HG03521 (cell line): ENCODE measurements at regions not wholly inside any gene's neighbourhood (a gene's known extent, or its start where the extent isn't known, plus 50 kb on each side); places are given as distances from the start of the nearest gene placed in this dataset.

Source experiments
- ATAC-seq: cut with Tn5 transposase; IDR thresholded peaks from one replicate; pipeline ENCODE4 v1.9.1; 2021; ENCODE audit warnings: mild to moderate bottlenecking, moderate library complexity; ENCODE audit not compliant: unreplicated experiment

DNA sequence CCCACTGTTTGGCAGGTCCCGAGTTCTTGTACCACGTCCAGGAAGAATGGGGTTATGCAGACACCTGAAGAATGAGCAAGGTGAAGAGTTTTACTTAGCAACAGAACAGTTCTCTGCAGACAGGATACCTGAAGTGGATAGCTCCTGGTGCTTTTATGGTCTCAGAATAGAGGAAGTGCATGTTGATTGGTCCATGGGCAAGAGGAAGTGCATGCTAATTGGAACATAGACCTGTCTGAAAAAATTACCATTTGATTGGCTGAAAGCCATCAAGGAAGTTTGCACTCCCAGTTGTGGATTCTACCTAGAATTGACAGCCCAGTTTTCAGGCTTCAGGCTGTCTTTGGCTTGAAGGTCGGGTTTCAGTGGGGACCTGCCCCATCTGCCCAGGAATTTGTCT, 887.5 kb downstream of the FAT4 start:
- ATAC-seq: no peak

DNA sequence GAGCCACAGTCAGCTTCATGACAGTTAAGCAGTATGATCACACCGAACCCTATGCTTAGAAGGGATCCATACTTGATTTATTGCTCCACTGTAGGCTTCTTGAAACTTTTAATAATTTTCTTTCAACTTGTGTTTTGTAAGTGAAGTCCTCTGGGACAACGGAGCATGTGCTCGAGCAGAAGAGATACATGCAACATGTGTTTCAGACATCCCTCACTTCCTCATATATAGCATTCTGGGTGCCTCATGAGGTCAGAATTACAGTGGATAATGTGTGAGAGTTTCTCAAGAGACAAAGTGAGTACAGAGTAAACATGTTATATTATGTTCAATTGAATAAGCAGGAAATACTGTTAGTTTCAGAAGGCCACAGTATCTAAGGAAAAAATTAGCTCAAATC, 893.2 kb downstream of the FAT4 start:
- ATAC-seq: no peak

DNA sequence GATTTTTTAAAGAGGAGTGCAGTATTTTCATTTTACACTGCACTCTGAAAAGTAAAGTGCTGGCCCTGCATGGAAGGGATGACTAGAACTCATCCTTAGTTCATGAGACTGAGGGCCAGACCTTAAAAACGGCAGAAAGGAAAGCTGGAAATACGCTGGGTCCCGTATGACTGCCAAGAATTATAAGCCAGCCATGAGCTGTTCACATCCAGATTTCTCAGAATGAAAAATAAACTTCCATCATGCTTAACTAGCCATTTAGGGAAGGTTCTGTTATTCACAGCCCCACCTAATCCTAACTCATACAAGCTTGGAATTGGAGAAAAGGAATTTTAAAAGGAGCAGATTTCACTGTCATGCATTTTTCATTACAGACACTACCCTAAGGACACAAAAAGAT, 894.4 kb downstream of the FAT4 start:
- ATAC-seq: no peak

DNA sequence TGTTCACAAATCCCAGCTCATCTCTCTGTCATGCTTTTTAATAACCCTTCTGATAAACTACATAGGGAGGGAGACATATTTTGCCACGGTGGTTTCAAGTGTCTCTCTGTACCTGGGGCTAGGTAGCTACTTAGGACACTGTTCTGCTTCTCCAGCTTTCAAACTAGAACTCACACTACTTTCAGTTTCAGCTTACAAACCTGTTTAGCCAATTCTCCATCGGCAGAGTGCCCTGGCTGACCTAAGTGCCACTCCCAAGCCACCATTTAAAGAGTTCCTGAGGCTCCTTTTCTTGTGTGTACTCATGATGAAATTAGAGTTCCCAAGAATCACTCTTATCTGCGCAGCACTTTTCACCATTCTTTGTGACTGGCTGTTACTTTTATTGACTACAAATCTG, 899.2 kb downstream of the FAT4 start:
- ATAC-seq: no peak

DNA sequence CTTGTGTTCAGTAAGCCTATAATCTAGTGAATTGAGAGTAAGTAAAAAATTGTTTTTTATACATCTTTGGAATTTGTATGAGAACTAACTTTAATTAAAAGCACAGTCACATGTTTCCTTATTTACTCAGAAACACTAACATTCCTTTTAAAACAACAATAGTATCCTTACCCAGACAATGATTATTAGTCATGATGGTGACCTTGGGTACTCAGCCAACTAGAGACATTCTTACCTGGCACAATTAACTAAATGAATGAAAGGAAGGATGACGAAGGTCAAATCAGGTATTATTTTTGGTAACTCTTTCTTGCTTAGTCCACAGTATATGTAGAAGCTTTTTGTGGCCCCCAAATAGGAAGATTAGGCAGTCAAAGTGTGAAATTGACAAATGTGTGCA, 901.0 kb downstream of the FAT4 start:
- ATAC-seq: no peak

DNA sequence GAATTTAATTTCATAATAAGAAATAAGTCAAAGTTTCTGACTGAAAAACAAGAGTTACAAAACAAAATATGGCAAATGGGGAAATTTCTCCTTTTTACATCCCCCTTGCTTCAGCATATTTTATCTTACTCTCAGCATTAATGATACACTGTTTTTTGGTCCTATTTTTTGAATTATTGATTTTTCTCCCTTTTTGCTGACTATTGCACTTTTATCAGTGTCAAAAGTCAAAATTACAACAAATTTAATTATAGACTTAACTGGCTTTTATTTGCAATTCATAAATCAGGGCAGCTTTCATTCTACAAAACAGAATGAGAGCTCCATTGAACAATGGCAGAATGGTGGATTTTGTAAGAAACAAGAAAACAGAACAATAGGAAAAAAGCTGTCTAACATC, 901.9 kb downstream of the FAT4 start:
- no peak for ATAC-seq

DNA sequence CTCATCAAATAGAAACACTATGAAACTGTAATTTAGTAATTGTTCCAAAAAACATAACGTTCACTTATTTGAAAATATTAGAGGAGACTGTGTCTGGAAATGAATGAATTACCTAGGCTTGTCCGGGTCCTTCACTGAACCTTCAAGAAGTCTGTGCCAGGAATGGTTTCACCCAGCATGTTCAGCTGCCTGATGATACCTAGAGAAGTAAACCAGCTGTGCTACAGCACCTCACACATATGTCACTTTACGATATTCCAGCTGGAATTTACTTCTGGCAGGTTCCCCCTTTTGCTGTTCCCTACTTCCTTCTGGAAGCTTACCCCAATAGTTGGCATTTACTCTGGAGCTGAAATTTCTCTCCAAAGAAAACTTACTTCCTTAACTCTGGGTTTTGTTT, 906.5 kb downstream of the FAT4 start:
- ATAC-seq: no peak

DNA sequence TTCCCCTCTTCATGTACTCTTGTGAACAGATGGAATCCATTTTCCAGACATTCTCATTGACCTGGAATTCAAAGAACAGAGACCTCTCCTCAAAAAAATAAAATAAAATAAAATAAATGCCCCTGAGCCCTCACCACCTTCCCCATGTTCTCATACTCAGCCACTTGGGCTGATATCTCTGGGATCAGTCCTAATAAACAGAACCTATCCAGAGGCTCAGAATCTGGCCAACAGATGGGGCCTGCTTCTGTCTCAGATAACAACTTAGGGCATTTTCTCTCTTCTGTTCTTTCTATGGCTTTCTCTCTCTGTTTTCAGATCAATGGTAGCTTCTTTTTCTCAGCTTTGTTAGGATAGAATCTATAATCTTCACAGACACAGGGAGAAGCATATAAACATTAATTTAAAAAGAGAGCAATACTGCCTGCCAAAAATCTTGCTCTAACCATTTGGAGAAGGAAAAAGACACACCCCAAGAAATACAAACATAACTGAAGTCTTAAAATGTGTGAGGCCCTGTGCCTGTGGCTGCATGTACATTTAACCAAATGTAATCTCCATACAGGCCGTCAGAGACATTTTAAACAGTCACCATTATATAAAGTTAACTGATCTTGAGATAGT, 907.1 kb downstream of the FAT4 start:
- no peak for ATAC-seq

DNA sequence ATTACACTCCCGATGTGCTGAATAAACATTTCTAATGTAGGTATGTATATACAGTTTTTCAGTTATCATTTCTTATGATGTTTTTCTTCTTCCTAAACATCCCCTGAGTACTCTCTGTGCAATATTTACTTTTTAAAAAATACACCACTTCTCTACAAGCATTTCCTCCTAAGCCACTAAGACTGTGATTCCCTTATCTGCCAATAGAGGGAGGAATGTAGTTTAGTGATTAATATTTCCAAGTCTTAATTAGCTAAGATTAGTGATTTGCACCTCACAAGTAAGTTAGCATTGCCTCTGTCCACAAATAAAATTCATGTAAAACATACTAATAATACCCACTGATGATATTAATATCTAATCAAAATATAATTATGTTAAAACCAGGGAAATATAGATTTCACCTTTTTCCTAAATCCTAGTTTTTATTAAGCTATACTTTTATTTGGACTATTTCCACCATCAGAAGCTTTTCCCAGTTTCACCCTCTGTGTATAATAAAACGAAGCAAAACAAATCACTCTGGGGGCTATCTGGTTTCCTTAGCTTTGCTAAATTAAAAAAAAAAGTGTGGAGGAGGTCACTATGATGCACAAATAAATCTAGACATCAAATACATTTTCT, 909.1 kb downstream of the FAT4 start:
- ATAC-seq: no peak

DNA sequence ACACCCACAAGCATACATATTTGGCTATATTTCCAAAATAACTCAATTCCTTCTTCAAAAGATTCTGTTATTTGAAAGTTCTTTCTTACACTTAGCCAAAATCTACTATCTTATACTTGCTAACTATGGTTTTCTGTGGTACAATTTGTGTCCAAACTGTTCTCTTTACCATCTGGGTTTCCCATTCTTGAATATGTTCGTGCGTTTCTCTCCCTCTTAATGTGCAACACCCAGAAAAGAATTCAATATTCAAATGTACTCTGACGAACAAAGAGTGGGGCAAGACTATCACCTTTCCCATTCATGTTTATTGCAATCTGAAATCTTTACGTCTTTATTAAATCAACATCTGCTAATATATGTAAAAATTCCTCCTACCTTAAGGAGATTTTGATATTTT, 912.7 kb downstream of the FAT4 start:
- ATAC-seq: no peak

DNA sequence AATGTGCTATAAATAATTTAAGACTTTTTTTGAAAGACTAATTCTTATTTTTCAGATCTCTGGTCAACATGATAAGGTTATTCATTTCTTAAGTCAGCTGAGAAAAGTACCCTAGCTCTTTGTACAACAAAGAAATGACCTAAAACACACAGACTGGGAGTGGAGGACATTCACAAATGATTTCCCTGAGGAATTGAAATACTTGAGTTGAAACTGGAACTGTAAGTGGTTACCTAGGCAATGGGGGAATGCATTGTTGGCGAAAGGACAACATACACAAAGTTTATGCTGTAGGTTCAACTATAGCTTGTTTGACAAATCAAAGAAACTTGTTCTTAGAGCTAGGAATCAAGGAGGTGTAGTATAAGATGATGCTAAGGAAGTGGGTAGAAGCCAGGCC, 915.5 kb downstream of the FAT4 start:
- ATAC-seq: no peak

DNA sequence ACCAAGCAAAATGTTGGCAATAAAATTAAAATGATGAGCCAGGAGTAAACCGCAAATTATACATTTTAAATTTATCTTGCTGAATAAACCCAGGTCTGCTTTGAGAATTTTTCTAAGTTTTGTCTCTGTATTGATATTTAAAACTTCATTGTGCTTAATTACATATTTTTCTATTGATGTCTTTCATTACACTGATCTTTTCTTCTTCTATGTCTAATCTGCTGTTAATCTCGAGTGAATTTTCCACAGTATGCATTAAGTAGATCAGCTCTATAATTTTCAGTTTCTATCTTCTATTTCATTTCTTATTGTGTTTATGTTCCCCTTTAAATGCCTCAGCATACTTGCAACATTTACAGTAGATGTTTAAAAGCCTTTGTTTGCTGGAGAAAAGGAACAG, 918.7 kb downstream of the FAT4 start:
- no peak for ATAC-seq

DNA sequence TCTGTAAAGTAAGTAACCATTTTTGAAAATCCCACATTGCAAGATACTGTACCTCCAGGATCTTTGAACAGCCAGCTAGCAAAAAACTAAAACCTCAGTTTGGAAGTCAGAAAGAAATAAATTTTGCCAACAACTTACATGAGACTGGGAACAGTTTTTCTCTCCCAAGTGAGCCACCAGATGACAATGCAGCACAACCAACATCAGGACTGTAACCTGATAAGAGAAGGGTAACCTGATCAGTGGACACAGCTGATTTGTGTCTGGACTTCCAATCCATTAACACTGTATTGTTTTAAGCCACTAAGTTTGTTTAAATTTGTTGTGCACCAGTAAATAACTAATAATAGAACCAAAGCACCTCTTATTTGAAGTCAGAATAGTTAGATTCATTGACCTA, 923.3 kb downstream of the FAT4 start:
- no peak for ATAC-seq

DNA sequence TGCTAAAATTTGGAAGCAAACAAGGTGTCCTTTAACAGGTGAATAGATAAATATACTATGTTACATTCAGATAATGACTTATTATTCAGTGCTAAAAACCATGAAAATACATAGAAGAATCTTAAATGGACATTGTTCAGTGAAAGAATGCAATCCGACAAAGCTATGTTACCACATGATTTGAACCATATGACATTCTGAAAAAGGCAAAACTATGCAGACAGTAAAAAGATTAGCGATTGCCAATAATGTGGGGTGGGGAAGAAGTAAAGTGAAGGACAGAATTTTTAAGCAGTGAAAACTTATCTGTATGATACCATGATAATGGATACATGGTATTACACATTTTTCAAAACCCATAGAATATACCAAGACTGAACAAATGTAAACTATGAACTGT, 926.9 kb downstream of the FAT4 start:
- ATAC-seq: no peak

DNA sequence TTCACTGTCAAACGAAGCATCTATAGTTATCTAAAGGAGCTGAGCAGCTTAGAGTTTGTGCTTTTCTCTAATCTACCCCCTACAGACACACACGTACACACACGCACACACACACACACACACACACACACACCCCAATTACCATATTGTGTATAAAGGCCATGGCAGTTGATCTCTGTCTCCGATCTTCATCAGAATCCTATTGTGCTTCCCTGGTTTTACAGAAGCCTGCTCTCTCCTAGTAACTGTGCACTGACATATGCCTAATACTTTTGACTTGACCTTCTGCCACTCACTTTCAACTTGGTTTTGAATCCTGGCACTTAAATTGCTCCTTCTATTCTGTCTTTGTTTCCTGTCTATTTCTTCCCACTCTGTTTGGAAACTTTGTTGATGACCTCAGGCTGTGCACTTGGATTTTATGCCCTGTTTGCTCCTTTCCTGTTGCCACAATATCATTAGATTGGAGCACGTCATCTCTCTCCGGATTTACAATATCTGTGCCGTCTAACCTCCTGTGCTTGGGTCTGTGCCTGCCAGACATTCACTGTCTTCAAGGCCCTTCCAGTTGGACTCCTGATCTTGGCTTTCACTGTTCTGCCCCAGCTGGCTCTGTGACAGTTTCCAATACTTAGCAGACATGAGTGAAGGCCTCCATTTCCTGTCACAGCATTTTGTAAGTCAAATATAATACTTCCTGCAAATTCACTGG, 928.1 kb downstream of the FAT4 start:
- no peak for ATAC-seq

DNA sequence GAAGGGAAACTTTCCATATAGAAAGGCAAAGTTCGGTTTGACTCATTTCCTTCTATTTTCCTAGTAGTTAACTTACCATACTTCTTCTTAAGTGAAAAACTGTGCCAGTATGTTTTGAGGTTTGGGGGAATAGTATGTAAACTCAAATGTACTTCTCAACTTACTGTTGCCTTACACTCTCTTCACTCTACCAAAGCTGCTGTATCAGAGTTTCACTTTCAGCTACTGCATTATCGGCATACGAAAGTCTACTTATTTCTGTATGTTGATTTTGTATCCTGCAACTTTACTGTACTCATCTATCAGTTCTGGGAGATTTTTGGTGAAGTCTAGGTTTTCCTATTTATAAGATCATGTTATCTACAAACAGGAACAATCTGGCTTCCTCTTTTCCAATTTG, 932.7 kb downstream of the FAT4 start:
- ATAC-seq: no peak

DNA sequence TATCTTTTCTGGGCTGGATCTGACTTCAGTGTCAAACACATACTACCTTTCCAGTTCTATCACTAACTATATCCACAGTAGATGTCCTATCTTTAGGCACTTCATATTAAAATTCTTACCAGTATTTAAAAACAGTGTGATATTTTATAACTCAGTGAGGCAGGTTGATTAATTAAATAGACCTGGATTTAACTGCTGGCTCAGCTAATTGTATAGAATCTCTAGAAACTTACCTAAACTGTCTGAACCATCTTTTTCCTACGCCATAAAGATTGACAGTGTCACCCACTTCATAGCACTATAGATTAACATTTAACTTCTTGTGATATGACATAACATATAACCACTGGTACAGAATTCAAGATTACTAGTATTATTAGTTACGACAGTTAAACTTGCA, 935.3 kb downstream of the FAT4 start:
- no peak for ATAC-seq

DNA sequence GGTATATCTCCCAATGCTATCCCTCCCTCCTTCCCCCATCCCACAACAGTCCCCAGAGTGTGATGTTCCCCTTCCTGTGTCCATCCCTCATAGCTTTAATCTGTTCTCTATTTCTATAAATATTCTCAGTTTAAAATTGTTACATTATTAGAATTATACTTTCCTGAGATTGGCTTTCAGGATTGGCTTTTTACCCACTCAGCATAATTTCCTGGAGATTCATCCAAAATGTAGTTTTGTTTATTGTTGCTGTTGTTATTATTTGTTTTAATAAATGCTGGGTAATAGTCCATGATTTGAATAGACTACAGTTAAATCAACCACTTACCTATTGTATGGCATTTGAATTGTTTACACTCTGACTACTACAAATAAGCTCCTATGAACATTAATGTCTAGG, 936.4 kb downstream of the FAT4 start:
- no peak for ATAC-seq

DNA sequence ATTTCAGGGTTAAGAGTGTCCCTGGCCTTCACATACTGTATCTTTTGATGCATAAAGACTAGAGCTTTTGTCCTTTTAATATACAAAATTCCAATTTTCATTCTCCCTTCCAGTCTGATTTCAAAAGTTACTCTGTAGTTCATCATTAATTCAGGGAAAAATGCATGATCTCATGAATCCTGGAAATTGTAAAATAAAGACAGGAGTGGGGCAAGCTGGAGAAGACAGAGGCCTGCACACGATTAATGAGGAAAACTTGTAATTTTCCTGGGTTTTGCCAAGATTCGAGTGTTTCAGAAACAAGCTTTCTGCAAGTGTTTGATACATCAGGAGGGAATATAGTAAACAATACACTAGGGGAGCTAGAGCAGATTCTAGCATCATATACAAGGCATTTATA, 947.9 kb downstream of the FAT4 start:
- ATAC-seq: no peak

DNA sequence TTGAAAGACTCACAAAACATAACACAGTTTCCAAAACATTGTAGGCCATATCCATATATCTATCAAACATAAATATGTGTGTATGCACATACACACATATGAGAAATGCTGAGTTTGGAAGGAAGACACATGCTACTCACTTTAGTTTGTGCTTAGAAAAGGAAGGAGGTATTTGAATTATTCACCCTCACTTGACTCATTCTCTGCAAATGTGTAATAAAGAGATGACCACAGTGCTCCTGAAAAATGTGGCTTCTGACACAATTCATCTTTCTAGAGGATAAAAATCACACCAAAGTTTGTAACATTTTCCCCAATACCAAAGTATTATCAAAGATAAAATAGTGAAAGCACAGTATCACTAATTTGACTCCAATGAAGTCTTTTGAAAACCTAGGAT, 950.1 kb downstream of the FAT4 start:
- ATAC-seq: no peak

DNA sequence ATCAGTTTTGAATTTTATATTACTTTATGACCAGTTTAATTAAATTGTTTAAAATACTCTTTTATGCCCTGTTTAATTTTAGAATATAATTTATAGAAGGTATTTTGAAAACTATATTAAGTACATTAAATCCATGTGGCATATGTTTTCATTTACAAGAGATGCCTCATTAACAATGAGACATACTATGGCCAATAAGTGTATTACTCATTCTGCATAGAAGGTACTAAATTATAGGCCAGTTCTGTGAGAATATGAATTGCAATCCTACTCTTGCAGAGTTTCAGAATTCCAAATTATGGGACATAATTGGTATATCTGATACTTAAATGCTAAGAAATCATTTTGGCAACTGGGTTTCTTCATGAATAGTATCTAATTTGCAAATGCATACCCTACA, 951.1 kb downstream of the FAT4 start:
- ATAC-seq: no peak

DNA sequence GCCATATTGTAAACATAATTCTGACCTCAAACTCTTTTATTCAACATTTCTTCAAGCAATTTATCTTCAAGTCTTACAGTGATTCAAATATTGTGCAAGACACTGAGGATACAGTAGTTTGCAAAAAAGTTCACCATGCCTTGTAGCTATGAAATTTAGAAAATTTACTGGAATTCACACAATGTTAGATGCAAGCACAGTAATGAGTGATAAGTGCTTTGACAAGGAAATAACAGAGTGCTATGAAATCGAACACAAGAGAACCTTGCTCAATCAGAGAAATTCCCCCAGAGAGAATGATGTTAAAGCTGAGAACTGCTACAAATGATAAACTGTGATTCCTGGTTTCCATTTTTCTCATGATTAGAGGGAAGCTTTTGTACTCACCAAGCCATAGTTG, 952.9 kb downstream of the FAT4 start:
- no peak for ATAC-seq

DNA sequence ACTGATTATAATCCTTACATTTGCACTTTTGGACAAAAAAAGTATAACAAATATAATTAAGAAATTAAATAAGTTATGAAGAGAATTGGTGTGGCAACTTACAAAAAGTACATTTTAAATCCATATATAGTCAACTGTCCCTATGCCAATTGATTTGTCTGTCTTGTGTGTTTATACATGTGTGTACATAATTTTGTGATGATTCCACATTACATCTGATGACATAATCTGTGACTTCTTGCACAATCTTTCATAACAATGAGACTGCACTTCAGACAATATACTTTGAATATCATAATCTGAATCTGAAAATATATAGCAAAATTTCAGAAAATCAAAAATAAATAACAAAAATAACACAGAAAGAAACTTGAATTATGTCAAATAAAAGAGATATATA, 953.4 kb downstream of the FAT4 start:
- no peak for ATAC-seq
